ENCODE measurements at regions not wholly inside any gene's neighbourhood (a gene's known extent, or its start where the extent isn't known, plus 50 kb on each side); places are given as distances from the start of the nearest gene placed in this dataset.

DNA sequence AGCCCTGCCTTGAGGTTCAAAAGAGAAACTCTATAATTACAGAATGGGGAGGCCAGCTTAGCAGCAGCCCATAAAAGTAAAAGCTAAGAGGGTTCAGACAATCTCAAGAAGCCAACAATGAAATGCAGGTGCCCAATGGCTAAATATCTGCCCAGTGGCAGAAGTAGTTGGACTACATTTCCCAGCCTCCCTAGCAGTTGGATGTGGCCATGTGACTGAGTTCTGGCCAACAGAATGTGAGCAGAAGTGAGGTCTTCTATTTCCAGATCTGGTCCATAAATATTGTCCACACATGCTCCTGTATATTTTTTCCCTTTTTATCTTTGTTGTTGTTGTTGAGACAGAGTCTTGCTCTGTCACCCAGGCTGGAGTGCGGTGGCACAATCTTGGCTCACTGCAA lies 127.9 kb upstream of the NHS start:
- H2BK5ac ChIP-seq (ENCODE audit: low read depth, low read length) = no peak overlapping the region
- H2BK15ac ChIP-seq (ENCODE audit: low read length) = no peak overlapping the region
- H3K23me2 ChIP-seq (ENCODE audit: low read depth, low read length) = no peaks in the 10 kb centered on the region
- no peak overlapping the region for H4K8ac ChIP-seq (ENCODE audit: extremely low read depth, insufficient read depth, low read length)
- H3K79me2 ChIP-seq (ENCODE audit: control insufficient read depth in 1 of 2, insufficient read depth in 2 of 2, low read length in 2 of 2) = no peaks in the 10 kb centered on the region
- no peak overlapping the region for H3K23ac ChIP-seq (ENCODE audit: insufficient read length)
- TF ChIP-seq SIX5 (IDR thresholded peaks at IDR 0.05; ENCODE audit: low read depth, low read length) (peak; percentile 32; the same call in 1 of the 2 replicates), CREB1 (IDR thresholded peaks at IDR 0.05) (no peak)
- TF ChIP-seq, protein P1, sequence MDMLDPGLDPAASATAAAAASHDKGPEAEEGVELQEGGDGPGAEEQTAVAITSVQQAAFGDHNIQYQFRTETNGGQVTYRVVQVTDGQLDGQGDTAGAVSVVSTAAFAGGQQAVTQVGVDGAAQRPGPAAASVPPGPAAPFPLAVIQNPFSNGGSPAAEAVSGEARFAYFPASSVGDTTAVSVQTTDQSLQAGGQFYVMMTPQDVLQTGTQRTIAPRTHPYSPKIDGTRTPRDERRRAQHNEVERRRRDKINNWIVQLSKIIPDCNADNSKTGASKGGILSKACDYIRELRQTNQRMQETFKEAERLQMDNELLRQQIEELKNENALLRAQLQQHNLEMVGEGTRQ (IDR thresholded peaks at IDR 0.05; ENCODE audit: low read length) = peak; percentile 42
- no peaks in the 10 kb centered on the region for H3K36me3 ChIP-seq (ENCODE audit: control insufficient read depth in 2 of 4, insufficient read depth in 4 of 4, low read length in 3 of 4)
- no peak overlapping the region for H3K4ac ChIP-seq (replicated peaks; ENCODE audit: insufficient read length, low read depth, low read length)
- CTCF ChIA-PET (ENCODE audit: partially characterized antibody) = no interaction called here
- H2AK5ac ChIP-seq (ENCODE audit: low read depth, low read length) = no peak overlapping the region
- H3K27me3 ChIP-seq (replicated peaks in 1 of 4; ENCODE audit: control insufficient read depth in 3 of 4, extremely low read depth in 1 of 4, insufficient read depth in 3 of 4, low read length in 3 of 4) = no peaks in the 10 kb centered on the region
- no peak overlapping the region for H4K91ac ChIP-seq (replicated peaks; ENCODE audit: insufficient read length, low read length)
- H3K27ac ChIP-seq (ENCODE audit: low read depth, low read length) = no peak overlapping the region
- no peak overlapping the region for H3K18ac ChIP-seq (ENCODE audit: extremely low read depth, low read length)
- no peaks in the 10 kb centered on the region for H3K79me1 ChIP-seq (ENCODE audit: low read depth, low read length)
- H3K56ac ChIP-seq (replicated peaks; ENCODE audit: insufficient read length, low read depth, low read length) = no peak overlapping the region
- no peak overlapping the region for H4K5ac ChIP-seq (ENCODE audit: insufficient read length, low read depth, low read length)
- H3K4me1 ChIP-seq (replicated peaks in 1 of 4; ENCODE audit: control insufficient read depth in 3 of 4, insufficient read depth in 4 of 4, low read length in 3 of 4) = no peaks in the 10 kb centered on the region
- DNase-seq (ENCODE audit: low read depth in 1 of 2, low spot score in 2 of 2) (no peak), FAIRE-seq (no peak)
- no peak overlapping the region for H3K9ac ChIP-seq (replicated peaks in 1 of 4; ENCODE audit: extremely low read depth in 1 of 4, low read depth in 3 of 4, low read length in 3 of 4)
- no peak overlapping the region for H2BK120ac ChIP-seq (replicated peaks; ENCODE audit: low read depth, low read length)
- 100% methylated on average over 1 of the region's 1 CpG; no CpG with 5 or more reads in 1 of the 2 experiments for WGBS, 2 experiments (ENCODE audit: extremely low coverage in 1 of 2, insufficient coverage in 1 of 2, insufficient read length in 1 of 2, insufficient replicate concordance in 2 of 2, low coverage in 1 of 2, low lambda C conversion rate in 2 of 2, missing lambda C conversion rate in 1 of 2)
- H3K4me2 ChIP-seq (ENCODE audit: insufficient read depth in 1 of 2, low read depth in 2 of 2, low read length in 2 of 2) = no peak overlapping the region
- H2AFZ ChIP-seq (ENCODE audit: low read length) = no peak overlapping the region
- H4K20me1 ChIP-seq (replicated peaks in 1 of 2; ENCODE audit: control insufficient read depth in 1 of 2, insufficient read depth in 2 of 2, low read length in 2 of 2) = no peaks in the 10 kb centered on the region
- H3K9me3 ChIP-seq (ENCODE audit: insufficient read depth in 2 of 2, low read depth in 1 of 2, low read length in 1 of 2) = peaks cover 0 to 9% of the 10 kb centered on the region in 2 experiments; a peak in 1 of 4 replicates
- POLR2A ChIA-PET (ENCODE audit: partially characterized antibody) = no interaction called here
- H3K4me3 ChIP-seq (ENCODE audit: extremely low read depth in 1 of 4, insufficient read depth in 2 of 4, low read depth in 3 of 4, low read length in 4 of 4) = no peak overlapping the region
- H3K14ac ChIP-seq (ENCODE audit: insufficient read length) = no peak overlapping the region
- no peak overlapping the region for H2BK12ac ChIP-seq (ENCODE audit: low read depth, low read length)
- no peak overlapping the region for H2BK20ac ChIP-seq (ENCODE audit: low read length)

All from H1 (cell line).